ENCODE measurements at regions not wholly inside any gene's neighbourhood (a gene's known extent, or its start where the extent isn't known, plus 50 kb on each side); places are given as distances from the start of the nearest gene placed in this dataset.

GRCh38 chr12:124514145-124514995 is 53.0 kb downstream of the NCOR2 start (continued):
- TF ChIP-seq FOS (IDR thresholded peaks at IDR 0.05; ENCODE audit: low read depth, low read length), result no peak

GRCh38 chr12:124513297-124513867 is 54.0 kb downstream of the NCOR2 start:
- Histone ChIP-seq H3K9me1 (ENCODE audit: insufficient read depth, low read length) (peaks cover 38% of the 10 kb centered on the region), H2BK15ac (ENCODE audit: low read depth, low read length) (peak overlapping the region; percentile 62; the same call in 1 of the 3 replicates), H3K14ac (replicated peaks; ENCODE audit: low read depth, low read length) (peak overlapping the region; percentile 63), H4K20me1 (ENCODE audit: insufficient read depth, low read length) (peaks cover 100% of the 10 kb centered on the region), H3K23ac (ENCODE audit: low read depth, low read length) (peak overlapping the region; percentile 62; the same call in 1 of the 2 replicates), H3K18ac (ENCODE audit: low read depth, low read length) (peak overlapping the region; percentile 37), H3K9me3 (ENCODE audit: control insufficient read depth, insufficient read depth, low read length) (no peaks in the 10 kb centered on the region), H3K27ac (ENCODE audit: insufficient read depth, low read length) (peak overlapping the region; percentile 75), H3K4me2 (ENCODE audit: low read depth, low read length) (peak overlapping the region; percentile 67), H2AK9ac (replicated peaks; ENCODE audit: low read depth, low read length, poor library complexity) (peak overlapping the region; percentile 74), H2BK20ac (ENCODE audit: low read depth, low read length) (peak overlapping the region; percentile 70; the same call in 1 of the 2 replicates), H3K4ac (ENCODE audit: low read depth, low read length) (peak overlapping the region; percentile 86), H3K79me1 (ENCODE audit: low read depth in 1 of 2, low read length in 2 of 2) (peaks cover 32 to 93% of the 10 kb centered on the region in 2 experiments), H2AFZ (replicated peaks; ENCODE audit: low read length, poor library complexity) (no peak overlapping the region), H2BK120ac (ENCODE audit: low read depth, low read length) (peak overlapping the region; percentile 84), H4K91ac (ENCODE audit: insufficient read depth, low read depth, low read length) (peak overlapping the region; percentile 45), H3K27me3 (ENCODE audit: control insufficient read depth, insufficient read depth, low read length) (no peaks in the 10 kb centered on the region), H4K5ac (ENCODE audit: low read depth, low read length) (peak overlapping the region; percentile 23; the same call in 1 of the 2 replicates), H2BK5ac (ENCODE audit: low read depth, low read length, poor library complexity, severe bottlenecking) (peak overlapping the region; percentile 86), H2AK5ac (ENCODE audit: low read depth, low read length) (peak overlapping the region; percentile 95), H3K56ac (ENCODE audit: extremely low read depth, insufficient read depth, low read length) (peak overlapping the region; percentile 20; the same call in 1 of the 2 replicates), H3K4me3 (ENCODE audit: insufficient read depth, low read depth, low read length) (no peak overlapping the region), H3K9ac (ENCODE audit: low read depth, low read length) (peak overlapping the region; percentile 7), H3K4me1 (ENCODE audit: control insufficient read depth, insufficient read depth, low read length) (peaks cover 43% of the 10 kb centered on the region), H4K8ac (ENCODE audit: low read depth in 2 of 2, low read length in 2 of 2) (peak overlapping the region; percentile 15 to 64; a peak in 2 of 4 replicates), H3K36me3 (ENCODE audit: control insufficient read depth, insufficient read depth, low read length) (peaks cover 4% of the 10 kb centered on the region)
- ATAC-seq (ENCODE audit: low read depth) (no peak), DNase-seq (no peak)
- TF ChIP-seq SMC3 (IDR thresholded peaks at IDR 0.05; ENCODE audit: low read depth, low read length) (no peak), ELK1 (IDR thresholded peaks at IDR 0.05; ENCODE audit: borderline replicate concordance, low read depth, low read length) (no peak), RFX5 (IDR thresholded peaks at IDR 0.05; ENCODE audit: low read depth, low read length) (no peak), USF2 (IDR thresholded peaks at IDR 0.05; ENCODE audit: low read depth, low read length) (no peak), MAFK (IDR thresholded peaks at IDR 0.05; ENCODE audit: low read depth, low read length) (no peak)
- 93% methylated on average over 4 of the region's 7 CpGs; no CpG with 5 or more reads in 1 of the 2 experiments for WGBS, 2 experiments (ENCODE audit: extremely low coverage in 2 of 2, insufficient read length in 1 of 2)
- POLR2A ChIA-PET (ENCODE audit: unreplicated experiment), result no interaction called here
- no TSS peak for BruUV-seq (replicated peaks)
- CTCF ChIA-PET, result no interaction called here
- in situ Hi-C loops (cut with MboI; ENCODE audit: low sequenced_read_pairs), result no loop called here
- intact Hi-C loops (cut with micrococcal nuclease), result loop anchor here (2.0 kb wide), 1 partner anchor 15 kb away; no protein-coding TSS in a partner anchor
- dilution Hi-C loops (cut with HindIII; ENCODE audit: low sequenced_read_pairs, unreplicated experiment), result no loop called here

Data from IMR-90 (cell line).